ENCODE measurements at regions not wholly inside any gene's neighbourhood (a gene's known extent, or its start where the extent isn't known, plus 50 kb on each side); places are given as distances from the start of the nearest gene placed in this dataset.

- H3K27ac ChIP-seq (ENCODE audit: low read depth in 2 of 2, low read length in 1 of 2): no peak overlapping the region
- WGBS (ENCODE audit: low lambda C conversion rate): 25% methylated on average over 4 of the region's 4 CpGs
- H3K9me2 ChIP-seq: no peaks in the 10 kb centered on the region
- H4K20me1 ChIP-seq (ENCODE audit: insufficient read depth): no peaks in the 10 kb centered on the region
- H3K4me3 ChIP-seq (ENCODE audit: low read depth in 2 of 2, low read length in 1 of 2): no peak overlapping the region
- CTCF ChIA-PET: interaction anchor here (0.6 to 2.6 kb wide), 2 partner anchors 17 to 86 kb away, joined by 3 to 6 read pairs; no protein-coding TSS in a partner anchor
- H3K79me2 ChIP-seq (ENCODE audit: insufficient read depth): no peaks in the 10 kb centered on the region
- TF ChIP-seq TEAD4 (IDR thresholded peaks at IDR 0.05; ENCODE audit: borderline replicate concordance, insufficient read depth) (no peak), RXRA (IDR thresholded peaks at IDR 0.05; ENCODE audit: borderline replicate concordance, low read depth) (no peak), FOSL2 (IDR thresholded peaks at IDR 0.05; ENCODE audit: borderline replicate concordance, low read depth) (no peak), PBX3 (IDR thresholded peaks at IDR 0.05) (no peak), GATA2 (CRISPR knock-in tag; IDR thresholded peaks at IDR 0.05) (no peak), TAF1 (IDR thresholded peaks at IDR 0.05; ENCODE audit: borderline replicate concordance, low read depth, low read length) (no peak)
- TF ChIP-seq, protein P1, sequence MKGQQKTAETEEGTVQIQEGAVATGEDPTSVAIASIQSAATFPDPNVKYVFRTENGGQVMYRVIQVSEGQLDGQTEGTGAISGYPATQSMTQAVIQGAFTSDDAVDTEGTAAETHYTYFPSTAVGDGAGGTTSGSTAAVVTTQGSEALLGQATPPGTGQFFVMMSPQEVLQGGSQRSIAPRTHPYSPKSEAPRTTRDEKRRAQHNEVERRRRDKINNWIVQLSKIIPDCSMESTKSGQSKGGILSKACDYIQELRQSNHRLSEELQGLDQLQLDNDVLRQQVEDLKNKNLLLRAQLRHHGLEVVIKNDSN (IDR thresholded peaks at IDR 0.05; ENCODE audit: borderline replicate concordance, low read depth): no peak
- TF ChIP-seq, protein P2, sequence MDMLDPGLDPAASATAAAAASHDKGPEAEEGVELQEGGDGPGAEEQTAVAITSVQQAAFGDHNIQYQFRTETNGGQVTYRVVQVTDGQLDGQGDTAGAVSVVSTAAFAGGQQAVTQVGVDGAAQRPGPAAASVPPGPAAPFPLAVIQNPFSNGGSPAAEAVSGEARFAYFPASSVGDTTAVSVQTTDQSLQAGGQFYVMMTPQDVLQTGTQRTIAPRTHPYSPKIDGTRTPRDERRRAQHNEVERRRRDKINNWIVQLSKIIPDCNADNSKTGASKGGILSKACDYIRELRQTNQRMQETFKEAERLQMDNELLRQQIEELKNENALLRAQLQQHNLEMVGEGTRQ (IDR thresholded peaks at IDR 0.05; ENCODE audit: borderline replicate concordance, low read depth, low read length): no peak
- POLR2A ChIA-PET: no interaction called here
- H2AFZ ChIP-seq (ENCODE audit: low read depth): no peak overlapping the region
- H3F3A ChIP-seq (replicated peaks; ENCODE audit: insufficient read depth): no peaks in the 10 kb centered on the region
- H3K36me3 ChIP-seq (replicated peaks in 1 of 2; ENCODE audit: control insufficient read depth in 1 of 2, insufficient read depth in 2 of 2, low read length in 1 of 2): no peaks in the 10 kb centered on the region
- no peaks in the 10 kb centered on the region for H3K4me1 ChIP-seq (ENCODE audit: control insufficient read depth in 1 of 2, insufficient read depth in 2 of 2, low read depth in 1 of 2, low read length in 1 of 2)
- no peak overlapping the region for H3K4me2 ChIP-seq
- DNase-seq: no peak
- no peak overlapping the region for H3K9ac ChIP-seq
- H3K27me3 ChIP-seq (ENCODE audit: insufficient read depth): no peaks in the 10 kb centered on the region
- H3K9me3 ChIP-seq: no peaks in the 10 kb centered on the region
Observed at GRCh38 chr6:18613319-18613925, 226.3 kb downstream of the RNF144B start.

DNA sequence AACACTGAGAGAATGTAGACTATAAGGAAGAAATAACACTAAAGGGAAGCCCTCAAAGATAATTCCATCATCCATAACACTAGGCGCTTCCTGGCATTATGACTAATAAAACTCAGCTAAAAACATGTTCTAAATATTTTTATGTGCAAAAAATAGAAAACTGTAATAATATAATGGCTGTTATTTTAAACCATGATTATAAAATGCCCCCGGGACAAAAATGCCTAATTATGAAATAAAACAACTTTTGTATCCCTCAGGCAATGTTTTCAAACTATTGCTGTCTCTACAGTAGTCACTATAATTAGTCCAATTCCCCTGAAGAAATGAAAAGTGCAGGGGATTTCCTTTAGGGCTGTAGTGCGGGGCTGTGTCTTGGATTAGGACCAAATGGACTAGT is 242.4 kb downstream of the RNF144B start:
- Histone ChIP-seq H3K4me2 (no peak overlapping the region), H3K79me2 (ENCODE audit: insufficient read depth) (no peaks in the 10 kb centered on the region), H3K36me3 (replicated peaks in 1 of 2; ENCODE audit: control insufficient read depth in 1 of 2, insufficient read depth in 2 of 2, low read length in 1 of 2) (no peaks in the 10 kb centered on the region), H3K9me3 (no peaks in the 10 kb centered on the region), H3K9ac (no peak overlapping the region), H3K9me2 (no peaks in the 10 kb centered on the region), H4K20me1 (ENCODE audit: insufficient read depth) (no peaks in the 10 kb centered on the region), H3K27ac (ENCODE audit: low read depth in 2 of 2, low read length in 1 of 2) (no peak overlapping the region), H3K4me1 (ENCODE audit: control insufficient read depth in 1 of 2, insufficient read depth in 2 of 2, low read depth in 1 of 2, low read length in 1 of 2) (no peaks in the 10 kb centered on the region), H3F3A (replicated peaks; ENCODE audit: insufficient read depth) (no peaks in the 10 kb centered on the region), H3K4me3 (ENCODE audit: low read depth in 2 of 2, low read length in 1 of 2) (no peak overlapping the region), H2AFZ (ENCODE audit: low read depth) (no peak overlapping the region), H3K27me3 (ENCODE audit: insufficient read depth) (no peaks in the 10 kb centered on the region)
- 17% methylated on average over 3 of the region's 3 CpGs for WGBS (ENCODE audit: low lambda C conversion rate)
- POLR2A ChIA-PET: no interaction called here
- no peak for DNase-seq
- CTCF ChIA-PET: no interaction called here
- TF ChIP-seq GABPA (IDR thresholded peaks at IDR 0.05; ENCODE audit: low read depth) (no peak), YY1 (IDR thresholded peaks at IDR 0.05; ENCODE audit: low read depth) (no peak), MEF2A (IDR thresholded peaks at IDR 0.05; ENCODE audit: borderline replicate concordance, low read depth) (no peak), JUND (IDR thresholded peaks at IDR 0.05) (no peak), POLR2AphosphoS5 (IDR thresholded peaks at IDR 0.05; ENCODE audit: low read depth, low read length) (no peak), SMC3 (IDR thresholded peaks at IDR 0.05; ENCODE audit: low read depth, low read length) (no peak), RAD21 (IDR thresholded peaks at IDR 0.05; ENCODE audit: low read length) (no peak), CTCF (IDR thresholded peaks at IDR 0.05) (no peak), SIN3A (IDR thresholded peaks at IDR 0.05; ENCODE audit: borderline replicate concordance, low read depth, low read length) (no peak)
- TF ChIP-seq, protein P1 (IDR thresholded peaks at IDR 0.05; ENCODE audit: borderline replicate concordance, low read depth): no peak
- TF ChIP-seq, protein P3, sequence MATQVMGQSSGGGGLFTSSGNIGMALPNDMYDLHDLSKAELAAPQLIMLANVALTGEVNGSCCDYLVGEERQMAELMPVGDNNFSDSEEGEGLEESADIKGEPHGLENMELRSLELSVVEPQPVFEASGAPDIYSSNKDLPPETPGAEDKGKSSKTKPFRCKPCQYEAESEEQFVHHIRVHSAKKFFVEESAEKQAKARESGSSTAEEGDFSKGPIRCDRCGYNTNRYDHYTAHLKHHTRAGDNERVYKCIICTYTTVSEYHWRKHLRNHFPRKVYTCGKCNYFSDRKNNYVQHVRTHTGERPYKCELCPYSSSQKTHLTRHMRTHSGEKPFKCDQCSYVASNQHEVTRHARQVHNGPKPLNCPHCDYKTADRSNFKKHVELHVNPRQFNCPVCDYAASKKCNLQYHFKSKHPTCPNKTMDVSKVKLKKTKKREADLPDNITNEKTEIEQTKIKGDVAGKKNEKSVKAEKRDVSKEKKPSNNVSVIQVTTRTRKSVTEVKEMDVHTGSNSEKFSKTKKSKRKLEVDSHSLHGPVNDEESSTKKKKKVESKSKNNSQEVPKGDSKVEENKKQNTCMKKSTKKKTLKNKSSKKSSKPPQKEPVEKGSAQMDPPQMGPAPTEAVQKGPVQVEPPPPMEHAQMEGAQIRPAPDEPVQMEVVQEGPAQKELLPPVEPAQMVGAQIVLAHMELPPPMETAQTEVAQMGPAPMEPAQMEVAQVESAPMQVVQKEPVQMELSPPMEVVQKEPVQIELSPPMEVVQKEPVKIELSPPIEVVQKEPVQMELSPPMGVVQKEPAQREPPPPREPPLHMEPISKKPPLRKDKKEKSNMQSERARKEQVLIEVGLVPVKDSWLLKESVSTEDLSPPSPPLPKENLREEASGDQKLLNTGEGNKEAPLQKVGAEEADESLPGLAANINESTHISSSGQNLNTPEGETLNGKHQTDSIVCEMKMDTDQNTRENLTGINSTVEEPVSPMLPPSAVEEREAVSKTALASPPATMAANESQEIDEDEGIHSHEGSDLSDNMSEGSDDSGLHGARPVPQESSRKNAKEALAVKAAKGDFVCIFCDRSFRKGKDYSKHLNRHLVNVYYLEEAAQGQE (IDR thresholded peaks at IDR 0.05; ENCODE audit: low read depth, low read length): no peak
